ENCODE measurements at regions not wholly inside any gene's neighbourhood (a gene's known extent, or its start where the extent isn't known, plus 50 kb on each side); places are given as distances from the start of the nearest gene placed in this dataset.
A peak's percentile ranks its signal among the peaks of the same experiment; 100 is the strongest.

DNA sequence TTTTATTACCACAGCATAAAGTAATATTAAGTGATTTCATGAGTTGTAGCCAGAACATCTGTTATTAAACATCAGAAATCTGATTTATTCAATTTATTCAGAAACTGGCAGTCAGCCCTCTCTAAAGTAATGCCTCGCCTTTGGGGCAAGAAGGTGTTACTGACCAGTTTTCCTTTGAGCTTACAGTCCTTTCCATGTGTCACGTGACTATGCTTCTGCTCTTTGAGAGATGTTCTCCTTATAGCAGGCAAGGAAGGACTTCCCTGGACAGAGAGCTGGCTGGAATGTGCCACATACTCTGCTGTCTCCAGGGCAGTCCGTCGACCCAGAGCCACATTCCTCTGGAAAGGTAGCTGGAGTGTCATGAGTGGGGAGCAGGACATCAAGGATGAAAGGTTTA, 119.7 kb downstream of the RDH14 start:
- peaks cover 3 to 4% of the 10 kb centered on the region in 2 experiments for H3K27me3 ChIP-seq (replicated peaks in 1 of 2; ENCODE audit: control insufficient read depth in 2 of 2, extremely low read depth in 1 of 2, insufficient read depth in 2 of 2, low read length in 1 of 2)
- H3K27me3 Mint-ChIP-seq = peaks cover 20 to 49% of the 10 kb centered on the region in 2 donors
- no peak for ATAC-seq (replicated peaks in 1 of 4)
- no peak overlapping the region for H3K4me3 Mint-ChIP-seq
- no peaks in the 10 kb centered on the region for H3K36me3 Mint-ChIP-seq
- H3K4me3 ChIP-seq (ENCODE audit: control insufficient read depth in 1 of 2, extremely low read depth in 1 of 2, low read length in 1 of 2) = no peak overlapping the region
- H3K36me3 ChIP-seq (ENCODE audit: control insufficient read depth in 2 of 2, extremely low read depth in 1 of 2, insufficient read depth in 1 of 2, low read length in 1 of 2) = no peaks in the 10 kb centered on the region
- H3K9me3 Mint-ChIP-seq = no peaks in the 10 kb centered on the region
- no peaks in the 10 kb centered on the region for H3K4me1 ChIP-seq (ENCODE audit: control insufficient read depth in 1 of 2, extremely low read depth in 1 of 2, insufficient read depth in 2 of 2, low read length in 2 of 2)
- no peak overlapping the region for H3K27ac Mint-ChIP-seq
- no peak overlapping the region for H3K27ac ChIP-seq (ENCODE audit: low read length)
- H3K4me1 Mint-ChIP-seq = no peaks in the 10 kb centered on the region
- WGBS (ENCODE audit: insufficient coverage) = 73% methylated on average over 2 of the region's 4 CpGs
- CTCF ChIA-PET = no interaction called here
- H3K9me3 ChIP-seq = no peaks in the 10 kb centered on the region
- no peak for DNase-seq
- POLR2A ChIA-PET = no interaction called here

DNA sequence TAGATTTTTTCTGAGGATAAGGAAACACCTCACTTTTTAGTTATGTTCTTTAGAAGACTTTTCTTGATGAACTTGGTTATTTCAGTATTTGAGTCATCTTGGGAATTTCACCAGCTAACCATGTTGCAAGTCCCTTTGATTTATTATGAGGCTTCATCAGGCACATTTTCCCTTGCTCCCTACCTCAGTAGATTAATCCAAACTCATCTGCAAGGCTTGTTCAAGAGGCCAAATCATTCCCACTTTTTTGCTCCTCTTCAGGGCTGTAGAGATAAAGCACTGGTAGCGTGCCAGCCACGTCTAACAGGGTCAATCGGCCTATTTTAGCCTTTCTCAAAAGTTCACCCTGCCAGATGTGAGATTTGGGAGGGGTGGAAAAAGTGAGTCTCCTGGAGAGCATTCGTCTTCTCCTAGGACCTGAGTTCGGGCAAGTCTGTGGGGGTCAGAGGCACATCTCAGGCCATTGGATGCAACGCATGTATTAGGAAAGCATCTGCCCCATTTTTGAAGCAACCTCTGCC, 120.3 kb downstream of the RDH14 start:
- Histone ChIP-seq H3K4me1 (ENCODE audit: control insufficient read depth in 1 of 2, extremely low read depth in 1 of 2, insufficient read depth in 2 of 2, low read length in 2 of 2) (no peaks in the 10 kb centered on the region), H3K9me3 (no peaks in the 10 kb centered on the region), H3K36me3 (ENCODE audit: control insufficient read depth in 2 of 2, extremely low read depth in 1 of 2, insufficient read depth in 1 of 2, low read length in 1 of 2) (no peaks in the 10 kb centered on the region), H3K27ac (ENCODE audit: low read length) (no peak overlapping the region), H3K4me3 (ENCODE audit: control insufficient read depth in 1 of 2, extremely low read depth in 1 of 2, low read length in 1 of 2) (no peak overlapping the region), H3K27me3 (replicated peaks in 1 of 2; ENCODE audit: control insufficient read depth in 2 of 2, extremely low read depth in 1 of 2, insufficient read depth in 2 of 2, low read length in 1 of 2) (peaks cover 3 to 4% of the 10 kb centered on the region in 2 experiments)
- ChIA-PET CTCF (no interaction called here), POLR2A (no interaction called here)
- H3K27me3 Mint-ChIP-seq = peaks cover 20 to 49% of the 10 kb centered on the region in 2 donors
- no peaks in the 10 kb centered on the region for H3K4me1 Mint-ChIP-seq
- no peaks in the 10 kb centered on the region for H3K9me3 Mint-ChIP-seq
- no peaks in the 10 kb centered on the region for H3K36me3 Mint-ChIP-seq
- ATAC-seq (replicated peaks in 1 of 4) (no peak), DNase-seq (no peak)
- no peak overlapping the region for H3K4me3 Mint-ChIP-seq
- 90% methylated on average over 2 of the region's 6 CpGs for WGBS (ENCODE audit: insufficient coverage)
- H3K27ac Mint-ChIP-seq = no peak overlapping the region

DNA sequence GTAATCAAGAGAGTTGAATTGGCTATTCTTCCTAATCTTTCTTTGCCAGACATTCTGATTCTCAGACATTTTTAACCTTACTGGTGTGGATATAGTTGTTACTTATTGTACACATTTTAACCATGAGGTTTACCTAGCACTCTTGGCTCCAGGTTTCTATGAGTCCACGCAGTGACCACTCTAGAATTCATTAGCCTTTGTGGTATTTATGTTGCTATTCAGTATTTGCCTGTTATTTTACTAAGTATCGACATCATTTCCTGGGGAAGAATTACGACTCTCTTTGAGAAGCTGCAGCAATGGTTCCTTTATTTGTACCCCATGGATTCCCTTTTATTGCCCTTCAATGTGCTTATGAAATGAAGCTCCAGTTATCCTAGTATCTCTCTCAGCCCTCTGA, 120.7 kb downstream of the RDH14 start:
- POLR2A ChIA-PET = no interaction called here
- H3K4me1 Mint-ChIP-seq = no peaks in the 10 kb centered on the region
- no peaks in the 10 kb centered on the region for H3K36me3 Mint-ChIP-seq
- Histone ChIP-seq H3K4me3 (ENCODE audit: control insufficient read depth in 1 of 2, extremely low read depth in 1 of 2, low read length in 1 of 2) (no peak overlapping the region), H3K36me3 (ENCODE audit: control insufficient read depth in 2 of 2, extremely low read depth in 1 of 2, insufficient read depth in 1 of 2, low read length in 1 of 2) (no peaks in the 10 kb centered on the region), H3K9me3 (no peaks in the 10 kb centered on the region), H3K4me1 (ENCODE audit: control insufficient read depth in 1 of 2, extremely low read depth in 1 of 2, insufficient read depth in 2 of 2, low read length in 2 of 2) (no peaks in the 10 kb centered on the region), H3K27me3 (replicated peaks in 1 of 2; ENCODE audit: control insufficient read depth in 2 of 2, extremely low read depth in 1 of 2, insufficient read depth in 2 of 2, low read length in 1 of 2) (peaks cover 3 to 4% of the 10 kb centered on the region in 2 experiments), H3K27ac (ENCODE audit: low read length) (no peak overlapping the region)
- peaks cover 20 to 49% of the 10 kb centered on the region in 2 donors for H3K27me3 Mint-ChIP-seq
- ATAC-seq (replicated peaks in 1 of 4) = no peak
- H3K4me3 Mint-ChIP-seq = no peak overlapping the region
- no peak for DNase-seq
- no peaks in the 10 kb centered on the region for H3K9me3 Mint-ChIP-seq
- no peak overlapping the region for H3K27ac Mint-ChIP-seq
- no CpG with 5 or more reads among the region's 3 CpGs for WGBS (ENCODE audit: insufficient coverage)
- CTCF ChIA-PET = no interaction called here

DNA sequence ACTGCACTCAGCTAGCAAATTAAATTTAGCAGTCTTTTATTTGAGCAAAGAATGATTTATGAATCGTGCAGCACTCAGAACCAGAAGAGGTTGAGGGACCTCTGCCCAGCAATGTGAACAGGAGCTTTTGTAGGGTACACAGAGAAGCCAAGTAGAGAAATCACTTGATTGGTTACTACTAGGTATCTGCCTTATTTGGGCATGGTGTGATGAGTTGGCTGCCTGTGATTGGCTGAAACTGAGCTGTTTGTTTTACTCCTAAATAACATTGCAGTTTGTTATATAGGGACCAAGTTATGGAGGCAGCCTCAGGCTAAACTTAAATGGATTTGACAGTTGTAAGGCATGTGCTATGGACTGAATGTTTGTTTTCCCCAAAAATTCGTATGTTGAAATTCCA, 122.5 kb downstream of the RDH14 start:
- ATAC-seq (replicated peaks in 1 of 4) = no peak
- 89% methylated on average over 1 of the region's 2 CpGs for WGBS (ENCODE audit: insufficient coverage)
- POLR2A ChIA-PET = interaction anchor here in 1 of 2 donors (0.6 kb wide), 1 partner anchor 18 kb away, joined by 4 read pairs; no protein-coding TSS in a partner anchor

DNA sequence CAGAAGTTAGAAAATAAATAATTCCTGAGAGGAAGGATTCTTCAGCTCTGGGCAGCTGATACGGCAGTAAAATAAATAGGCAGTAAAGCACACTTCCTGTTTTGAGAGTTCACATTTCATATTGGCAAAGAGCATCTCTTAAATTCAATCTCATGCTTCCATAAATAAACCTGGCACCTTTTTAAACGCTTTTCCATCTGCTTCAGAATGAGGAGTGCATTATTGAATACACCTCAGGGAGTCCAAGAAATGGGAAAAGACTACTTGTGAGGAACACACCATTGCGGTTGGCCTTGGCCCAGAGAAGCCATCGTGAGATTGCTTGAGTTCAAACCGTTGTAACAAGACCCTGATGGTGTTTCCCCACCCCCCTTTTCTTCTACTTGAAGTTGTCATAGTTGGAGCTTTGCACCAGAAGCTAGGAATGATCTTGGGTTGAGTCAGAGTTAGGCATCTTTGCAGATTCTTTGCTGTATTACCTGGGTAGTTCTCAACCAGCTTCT, 123.9 kb downstream of the RDH14 start:
- Histone ChIP-seq H3K4me1 (ENCODE audit: control insufficient read depth in 1 of 2, extremely low read depth in 1 of 2, insufficient read depth in 2 of 2, low read length in 2 of 2) (no peaks in the 10 kb centered on the region), H3K27me3 (replicated peaks in 1 of 2; ENCODE audit: control insufficient read depth in 2 of 2, extremely low read depth in 1 of 2, insufficient read depth in 2 of 2, low read length in 1 of 2) (no peaks in the 10 kb centered on the region), H3K4me3 (ENCODE audit: control insufficient read depth in 1 of 2, extremely low read depth in 1 of 2, low read length in 1 of 2) (no peak overlapping the region), H3K27ac (ENCODE audit: low read length) (no peak overlapping the region), H3K36me3 (ENCODE audit: control insufficient read depth in 2 of 2, extremely low read depth in 1 of 2, insufficient read depth in 1 of 2, low read length in 1 of 2) (no peaks in the 10 kb centered on the region), H3K9me3 (no peaks in the 10 kb centered on the region)
- H3K4me3 Mint-ChIP-seq = no peak overlapping the region
- no peak for DNase-seq
- ATAC-seq (replicated peaks in 1 of 4) = no peak
- H3K36me3 Mint-ChIP-seq = no peaks in the 10 kb centered on the region
- POLR2A ChIA-PET = no interaction called here
- H3K9me3 Mint-ChIP-seq = no peaks in the 10 kb centered on the region
- H3K4me1 Mint-ChIP-seq = no peaks in the 10 kb centered on the region
- CTCF ChIA-PET = interaction anchor here in 1 of 2 donors (0.5 kb wide), 1 partner anchor 1670 kb away, joined by 3 read pairs; no protein-coding TSS in a partner anchor
- H3K27ac Mint-ChIP-seq = no peak overlapping the region
- WGBS (ENCODE audit: insufficient coverage) = 0% methylated on average over 1 of the region's 5 CpGs
- peaks cover 7 to 43% of the 10 kb centered on the region in 2 donors for H3K27me3 Mint-ChIP-seq

More for the DNA sequence above, 122.5 kb downstream of the RDH14 start:
- Mint-ChIP-seq H3K4me3 (no peak overlapping the region), H3K36me3 (no peaks in the 10 kb centered on the region), H3K4me1 (no peaks in the 10 kb centered on the region), H3K27me3 (peaks cover 14 to 47% of the 10 kb centered on the region in 2 donors), H3K9me3 (no peaks in the 10 kb centered on the region), H3K27ac (no peak overlapping the region)
- Histone ChIP-seq H3K9me3 (no peaks in the 10 kb centered on the region), H3K36me3 (ENCODE audit: control insufficient read depth in 2 of 2, extremely low read depth in 1 of 2, insufficient read depth in 1 of 2, low read length in 1 of 2) (no peaks in the 10 kb centered on the region), H3K27ac (ENCODE audit: low read length) (no peak overlapping the region), H3K4me1 (ENCODE audit: control insufficient read depth in 1 of 2, extremely low read depth in 1 of 2, insufficient read depth in 2 of 2, low read length in 2 of 2) (no peaks in the 10 kb centered on the region), H3K27me3 (replicated peaks in 1 of 2; ENCODE audit: control insufficient read depth in 2 of 2, extremely low read depth in 1 of 2, insufficient read depth in 2 of 2, low read length in 1 of 2) (peaks cover 0 to 4% of the 10 kb centered on the region in 2 experiments), H3K4me3 (ENCODE audit: control insufficient read depth in 1 of 2, extremely low read depth in 1 of 2, low read length in 1 of 2) (no peak overlapping the region)
- CTCF ChIA-PET = no interaction called here
- no peak for DNase-seq

DNA sequence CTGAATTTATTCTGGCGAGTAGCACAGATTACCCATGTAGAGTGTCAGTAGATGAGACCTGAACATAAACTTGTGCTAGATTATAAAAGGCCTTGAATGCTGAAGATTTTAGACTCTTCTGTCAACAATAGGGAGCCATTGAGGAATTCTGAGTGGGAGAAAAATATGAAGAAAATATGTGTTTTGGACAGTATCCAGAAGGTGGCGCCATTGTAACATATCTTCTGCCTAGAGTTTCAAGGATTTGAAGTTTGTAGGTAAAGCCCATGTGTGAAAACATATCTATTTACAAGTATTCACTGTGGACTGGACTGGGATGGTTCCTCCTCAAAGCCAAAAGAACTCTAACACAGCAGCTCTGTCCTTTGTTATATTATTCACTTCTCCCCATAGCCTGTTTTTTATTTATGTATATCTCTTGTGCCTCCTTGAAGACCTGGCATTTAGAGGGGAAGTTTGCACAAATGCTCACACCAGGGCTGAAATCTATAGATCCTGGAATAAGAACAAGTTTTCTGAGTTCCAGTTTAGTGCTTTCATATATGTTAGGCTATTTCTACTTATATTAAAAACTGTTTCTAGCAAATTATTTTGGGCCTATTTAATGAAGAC, 124.9 kb downstream of the RDH14 start:
- no peaks in the 10 kb centered on the region for H3K4me1 ChIP-seq (ENCODE audit: control insufficient read depth in 1 of 2, extremely low read depth in 1 of 2, insufficient read depth in 2 of 2, low read length in 2 of 2)
- H3K27ac ChIP-seq (ENCODE audit: low read length) = no peak overlapping the region
- no peaks in the 10 kb centered on the region for H3K36me3 Mint-ChIP-seq
- H3K4me3 Mint-ChIP-seq = no peak overlapping the region
- 89% methylated on average over 1 of the region's 2 CpGs for WGBS (ENCODE audit: insufficient coverage)
- H3K9me3 ChIP-seq = no peaks in the 10 kb centered on the region
- H3K36me3 ChIP-seq (ENCODE audit: control insufficient read depth in 2 of 2, extremely low read depth in 1 of 2, insufficient read depth in 1 of 2, low read length in 1 of 2) = no peaks in the 10 kb centered on the region
- ATAC-seq (replicated peaks in 1 of 4) (no peak), DNase-seq (peak in 1 of 35 experiments; percentile 41)
- ChIA-PET POLR2A (no interaction called here), CTCF (no interaction called here)
- no peaks in the 10 kb centered on the region for H3K9me3 Mint-ChIP-seq
- H3K27me3 Mint-ChIP-seq = peaks cover 0 to 36% of the 10 kb centered on the region in 2 donors
- H3K4me1 Mint-ChIP-seq = no peaks in the 10 kb centered on the region
- H3K27ac Mint-ChIP-seq = no peak overlapping the region
- no peaks in the 10 kb centered on the region for H3K27me3 ChIP-seq (replicated peaks in 1 of 2; ENCODE audit: control insufficient read depth in 2 of 2, extremely low read depth in 1 of 2, insufficient read depth in 2 of 2, low read length in 1 of 2)
- H3K4me3 ChIP-seq (ENCODE audit: control insufficient read depth in 1 of 2, extremely low read depth in 1 of 2, low read length in 1 of 2) = no peak overlapping the region
